GM12878 (cell line): ENCODE measurements at regions not wholly inside any gene's neighbourhood (a gene's known extent, or its start where the extent isn't known, plus 50 kb on each side); places are given as distances from the start of the nearest gene placed in this dataset.

Source experiments
- ATAC-seq: fragments of 200-7000 bp; cut with Tn5 transposase; 3 replicates; pipeline ENCODE4 v1.9.1; 2020; ENCODE audit warnings: mild to moderate bottlenecking, moderate library complexity
- BruUV-seq: library from RNA; stranded (reverse); fragments of 400-500 nt; replicated peaks from 2 replicates; lab custom pipeline; 2021; lab: Mats Ljungman, UMichigan
- CTCF ChIA-PET: fragments of 300-600 bp; sonication (Branson Sonifier 250); formaldehyde crosslinking; extraction: SDS; loops from one replicate; lab custom pipeline; 2021; ENCODE audit warnings: inconsistent platforms; lab: Yijun Ruan, JAX
- POLR2A ChIA-PET: fragments of 350-600 bp; formaldehyde crosslinking; extraction: SDS; loops from one replicate; lab custom pipeline; 2021; ENCODE audit warnings: inconsistent platforms; lab: Charles Lee
- RAD21 ChIA-PET: fragments of 300-600 bp; sonication (Branson Sonifier 250); formaldehyde crosslinking; loops from one replicate; lab custom pipeline; 2023; ENCODE audit warnings: antibody characterized with exemption; ENCODE audit not compliant: unreplicated experiment; lab: Charles Lee
- SMC1A ChIA-PET: fragments of 300-600 bp; sonication (Branson Sonifier 250); formaldehyde crosslinking; loops from one replicate; lab custom pipeline; 2023; ENCODE audit not compliant: unreplicated experiment, uncharacterized antibody; lab: Charles Lee
- DNase-seq: peaks from one replicate; pipeline ENCODE4 v3.0.0-alpha.2; 2011; ENCODE audit warnings: low read depth, low spot score
- FAIRE-seq: peaks from 3 replicates; lab custom pipeline; 2011; peaks lifted over from hg19 to GRCh38; lab: Jason Lieb, UNC
- H2AFZ ChIP-seq: 2 replicates; pipeline ENCODE4 v1.6.0; 2011; ENCODE audit warnings: low read depth, low read length, control low read depth; ENCODE audit not compliant: control insufficient read depth
- H3K27ac ChIP-seq: 2 replicates; pipeline ENCODE4 v1.5.1; 2011; ENCODE audit warnings: control low read depth; ENCODE audit not compliant: control insufficient read depth, insufficient read depth
- H3K27me3 ChIP-seq, 2 experiments: replicated peaks in 1 of 2; 2 replicates each; pipeline versions ENCODE4 v1.6.0 to v1.6.1; 2011; ENCODE audit warnings: low read length in 1 of 2; ENCODE audit not compliant: control insufficient read depth in 2 of 2, insufficient read depth in 2 of 2
- H3K36me3 ChIP-seq, 2 experiments: 2 replicates each; pipeline ENCODE4 v1.5.1; 2011; ENCODE audit warnings: low read length in 1 of 2; ENCODE audit not compliant: control insufficient read depth in 2 of 2, insufficient read depth in 2 of 2
- H3K4me1 ChIP-seq: 2 replicates; pipeline ENCODE4 v1.6.1; 2011; ENCODE audit warnings: mild to moderate bottlenecking, low read length, moderate library complexity, mixed read lengths; ENCODE audit not compliant: control insufficient read depth, insufficient read depth
- H3K4me2 ChIP-seq: 2 replicates; pipeline ENCODE4 v1.6.0; 2011; ENCODE audit warnings: control low read depth; ENCODE audit not compliant: control insufficient read depth, insufficient read depth
- H3K4me3 ChIP-seq: fragments of 200-600 bp; sonication (generic); 2 replicates; pipeline ENCODE4 v1.5.1; 2016
- H3K79me2 ChIP-seq: 2 replicates; pipeline ENCODE4 v1.6.0; 2011; ENCODE audit warnings: low read length; ENCODE audit not compliant: control insufficient read depth, insufficient read depth
- H3K9ac ChIP-seq: 2 replicates; pipeline ENCODE4 v1.8.0; 2011; ENCODE audit warnings: low read length, control low read depth, mixed read lengths; ENCODE audit not compliant: control insufficient read depth, insufficient read depth
- H3K9me3 ChIP-seq: replicated peaks from 3 replicates; pipeline ENCODE4 v1.5.1; 2011; ENCODE audit warnings: mild to moderate bottlenecking, low read length; ENCODE audit not compliant: control insufficient read depth, insufficient read depth
- H4K20me1 ChIP-seq: 2 replicates; pipeline ENCODE4 v1.6.0; 2011; ENCODE audit not compliant: control insufficient read depth, insufficient read depth
- ASH2L ChIP-seq: fragments of 300-600, 200-600 bp; sonication (generic); IDR thresholded peaks from 2 replicates; pipeline ENCODE4 v1.6.1; 2017; ENCODE audit warnings: low read depth, mild to moderate bottlenecking, borderline replicate concordance
- BACH1 ChIP-seq: fragments of 450-650 bp; IDR thresholded peaks from 2 replicates; pipeline ENCODE4 v1.6.1; 2017; ENCODE audit warnings: mild to moderate bottlenecking, borderline replicate concordance
- ELK1 ChIP-seq: IDR thresholded peaks from 2 replicates; pipeline ENCODE4 v1.6.1; 2012; ENCODE audit warnings: low read depth, low read length, improper control_type of control experiment
- HDAC6 ChIP-seq: fragments of 200-600 bp; sonication (generic); IDR thresholded peaks from one replicate; pipeline ENCODE4 v1.8.0; 2017; ENCODE audit warnings: antibody characterized with exemption; ENCODE audit not compliant: unreplicated experiment
- MEF2A ChIP-seq: IDR thresholded peaks from 2 replicates; pipeline ENCODE4 v1.6.1; 2011; ENCODE audit warnings: low read depth, mild to moderate bottlenecking, low read length, moderate library complexity; ENCODE audit not compliant: insufficient read depth
- NKRF ChIP-seq: fragments of 450-650 bp; conservative IDR thresholded peaks from 2 replicates; pipeline ENCODE4 v1.6.1; 2017; ENCODE audit warnings: mild to moderate bottlenecking, moderate library complexity
- NR2C2 ChIP-seq: IDR thresholded peaks from 2 replicates; pipeline ENCODE4 v1.6.1; 2011; ENCODE audit warnings: borderline replicate concordance, low read depth; ENCODE audit not compliant: control insufficient read depth, insufficient read length
- NR2F1 ChIP-seq: fragments of 450-650 bp; conservative IDR thresholded peaks from 2 replicates; pipeline ENCODE4 v1.6.1; 2017; ENCODE audit warnings: mild to moderate bottlenecking
- POLR2A ChIP-seq: IDR thresholded peaks from 2 replicates; pipeline ENCODE4 v1.6.1; 2011; ENCODE audit warnings: low read depth, mild to moderate bottlenecking, low read length
- SMC3 ChIP-seq: IDR thresholded peaks from 2 replicates; pipeline ENCODE4 v1.6.1; 2011; ENCODE audit warnings: low read length, improper control_type of control experiment, borderline replicate concordance
- STAT1 ChIP-seq: fragments of 450-650 bp; conservative IDR thresholded peaks from 2 replicates; pipeline ENCODE4 v1.6.1; 2014; ENCODE audit warnings: antibody characterized with exemption, mild to moderate bottlenecking
- TCF7 ChIP-seq: IDR thresholded peaks from 2 replicates; pipeline ENCODE4 v1.6.1; 2014; ENCODE audit warnings: antibody characterized with exemption, borderline replicate concordance
- whole genome bisulfite sequencing: methylation state at CpG from one replicate; pipeline ENCODE4 v1.1.6; 2016; ENCODE audit warnings: low lambda C conversion rate; ENCODE audit not compliant: insufficient replicate concordance, insufficient coverage; ENCODE audit errors: missing lambda C conversion rate; 5-methylcytosine and 5-hydroxymethylcytosine counted together
- in situ Hi-C: fragments of 300-500 bp; cut with MboI; formaldehyde crosslinking; loops from 9 replicates; pipeline ENCODE4 v1.14.3; 2018; ENCODE audit warnings: mixed read lengths
- intact Hi-C: fragments of 100-400 bp; cut with micrococcal nuclease; formaldehyde crosslinking; loops from one replicate; pipeline ENCODE4 v1.14.2; 2022; ENCODE audit not compliant: unreplicated experiment
- TF ChIP-seq, protein P1 (sequence below): IDR thresholded peaks from 2 replicates; pipeline ENCODE4 v1.6.1; 2011; ENCODE audit warnings: borderline replicate concordance, low read depth, mild to moderate bottlenecking, moderate library complexity, low read length; ENCODE audit not compliant: insufficient read depth, poor library complexity, severe bottlenecking

GRCh38 chr3:191699546-191699945 lies 238.6 kb downstream of the PYDC2 start:
- no TSS peak for BruUV-seq
- Histone ChIP-seq H3K27ac (no peak overlapping the region), H3K9me3 (no peaks in the 10 kb centered on the region), H4K20me1 (no peaks in the 10 kb centered on the region), H3K4me2 (no peak overlapping the region), H3K9ac (no peak overlapping the region), H2AFZ (no peak overlapping the region), H3K4me3 (no peak overlapping the region), H3K36me3 (no peaks in the 10 kb centered on the region), H3K27me3 (no peaks in the 10 kb centered on the region), H3K79me2 (no peaks in the 10 kb centered on the region), H3K4me1 (no peaks in the 10 kb centered on the region)
- ATAC-seq (no peak), DNase-seq (no peak), FAIRE-seq (no peak)
- ChIA-PET CTCF (no interaction called here), RAD21 (no interaction called here), SMC1A (no interaction called here), POLR2A (no interaction called here)
- in situ Hi-C loops = no loop called here
- TF ChIP-seq NR2F1 (no peak), STAT1 (no peak), TCF7 (no peak), BACH1 (no peak), MEF2A (no peak), NR2C2 (no peak), ELK1 (no peak), NKRF (no peak), SMC3 (no peak), POLR2A (no peak), ASH2L (no peak), HDAC6 (no peak)
- TF ChIP-seq, protein P1, sequence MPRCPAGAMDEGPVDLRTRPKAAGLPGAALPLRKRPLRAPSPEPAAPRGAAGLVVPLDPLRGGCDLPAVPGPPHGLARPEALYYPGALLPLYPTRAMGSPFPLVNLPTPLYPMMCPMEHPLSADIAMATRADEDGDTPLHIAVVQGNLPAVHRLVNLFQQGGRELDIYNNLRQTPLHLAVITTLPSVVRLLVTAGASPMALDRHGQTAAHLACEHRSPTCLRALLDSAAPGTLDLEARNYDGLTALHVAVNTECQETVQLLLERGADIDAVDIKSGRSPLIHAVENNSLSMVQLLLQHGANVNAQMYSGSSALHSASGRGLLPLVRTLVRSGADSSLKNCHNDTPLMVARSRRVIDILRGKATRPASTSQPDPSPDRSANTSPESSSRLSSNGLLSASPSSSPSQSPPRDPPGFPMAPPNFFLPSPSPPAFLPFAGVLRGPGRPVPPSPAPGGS = no peak
- no CpG with 5 or more reads among the region's 1 CpG for WGBS
- intact Hi-C loops = no loop called here
